Effector memory CD4-positive, alpha-beta T cell (primary cell): ENCODE measurements at regions not wholly inside any gene's neighbourhood (a gene's known extent, or its start where the extent isn't known, plus 50 kb on each side); places are given as distances from the start of the nearest gene placed in this dataset.

Source experiments
- DNase-seq, 3 donors: peaks; one replicate each; pipeline ENCODE4 v3.0.0-alpha.2; 2020
- H3K27ac ChIP-seq: 2 replicates; pipeline ENCODE4 v1.7.0; 2013; ENCODE audit warnings: mild to moderate bottlenecking, low read length, moderate library complexity; ENCODE audit not compliant: insufficient read depth, poor library complexity, severe bottlenecking
- H3K27me3 ChIP-seq: replicated peaks from 2 replicates; pipeline ENCODE4 v1.7.0; 2013; ENCODE audit warnings: mild to moderate bottlenecking, low read length; ENCODE audit not compliant: insufficient read depth, control insufficient read depth, poor library complexity, severe bottlenecking
- H3K36me3 ChIP-seq: 2 replicates; pipeline ENCODE4 v1.7.0; 2013; ENCODE audit warnings: mild to moderate bottlenecking, low read length, moderate library complexity; ENCODE audit not compliant: control insufficient read depth, insufficient read depth
- H3K4me1 ChIP-seq: 2 replicates; pipeline ENCODE4 v1.7.0; 2013; ENCODE audit warnings: low read length, mild to moderate bottlenecking; ENCODE audit not compliant: control insufficient read depth, insufficient read depth, poor library complexity, severe bottlenecking
- H3K4me3 ChIP-seq: 2 replicates; pipeline ENCODE4 v1.7.0; 2013; ENCODE audit warnings: low read length, low read depth, mild to moderate bottlenecking; ENCODE audit not compliant: insufficient read depth, poor library complexity, severe bottlenecking
- H3K9me3 ChIP-seq: 2 replicates; pipeline ENCODE4 v1.7.0; 2013; ENCODE audit warnings: mild to moderate bottlenecking, low read length, moderate library complexity; ENCODE audit not compliant: control insufficient read depth

DNA sequence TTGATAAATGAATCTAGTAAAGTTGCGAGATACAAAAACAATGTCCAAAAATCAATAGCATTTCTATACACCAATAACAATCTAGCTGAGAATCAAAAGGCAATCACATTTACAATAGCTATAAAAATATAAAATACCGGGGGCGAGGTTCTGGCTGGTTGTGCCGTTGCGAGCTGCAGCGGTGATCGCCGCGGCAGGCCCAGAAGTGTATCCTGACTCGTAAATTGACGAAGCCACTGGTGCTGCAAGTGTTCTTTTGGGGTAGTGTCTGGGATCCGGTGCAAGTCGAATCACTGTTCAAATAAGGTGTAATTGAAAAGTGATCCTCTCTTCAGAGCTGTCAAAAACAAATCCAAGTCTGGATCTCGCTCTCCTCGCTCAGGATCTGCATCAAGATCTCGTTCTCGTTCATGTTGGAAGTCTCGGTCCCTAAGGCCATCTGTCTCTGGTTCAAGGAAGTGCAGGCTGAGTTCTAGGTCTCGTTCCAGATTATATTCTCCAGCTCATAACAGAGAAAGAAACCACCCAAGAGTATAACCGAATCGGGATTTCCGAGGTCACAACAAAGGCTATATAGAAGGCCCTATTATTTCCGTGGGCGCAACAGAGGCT is 80.1 kb upstream of the STT3B start:
- Histone ChIP-seq H3K4me3 (no peak overlapping the region), H3K27ac (no peak overlapping the region), H3K9me3 (no peaks in the 10 kb centered on the region), H3K4me1 (peaks cover 9% of the 10 kb centered on the region), H3K36me3 (no peaks in the 10 kb centered on the region), H3K27me3 (no peaks in the 10 kb centered on the region)
- no peak for DNase-seq

GRCh38 chr3:31453430-31453829 is 79.3 kb upstream of the STT3B start:
- DNase-seq, result no peak
- Histone ChIP-seq H3K9me3 (no peaks in the 10 kb centered on the region), H3K4me1 (peaks cover 6% of the 10 kb centered on the region), H3K27me3 (no peaks in the 10 kb centered on the region), H3K27ac (no peak overlapping the region), H3K36me3 (no peaks in the 10 kb centered on the region), H3K4me3 (no peak overlapping the region)

GRCh38 chr3:31455524-31455923 is 77.2 kb upstream of the STT3B start:
- DNase-seq, result no peak
- H3K27me3 ChIP-seq, result no peaks in the 10 kb centered on the region
- no peaks in the 10 kb centered on the region for H3K4me1 ChIP-seq
- no peaks in the 10 kb centered on the region for H3K36me3 ChIP-seq
- H3K27ac ChIP-seq, result no peak overlapping the region
- no peak overlapping the region for H3K4me3 ChIP-seq
- no peaks in the 10 kb centered on the region for H3K9me3 ChIP-seq

GRCh38 chr3:31456373-31456772 is 76.4 kb upstream of the STT3B start:
- no peak overlapping the region for H3K27ac ChIP-seq
- no peaks in the 10 kb centered on the region for H3K9me3 ChIP-seq
- H3K27me3 ChIP-seq, result no peaks in the 10 kb centered on the region
- H3K4me1 ChIP-seq, result peaks cover 3% of the 10 kb centered on the region
- no peaks in the 10 kb centered on the region for H3K36me3 ChIP-seq
- no peak for DNase-seq
- H3K4me3 ChIP-seq, result no peak overlapping the region

- Histone ChIP-seq H3K27me3 (no peaks in the 10 kb centered on the region), H3K4me3 (no peak overlapping the region), H3K36me3 (no peaks in the 10 kb centered on the region), H3K27ac (peak overlapping the region; percentile 48), H3K9me3 (no peaks in the 10 kb centered on the region), H3K4me1 (peaks cover 34% of the 10 kb centered on the region)
- no peak for DNase-seq
Measured at GRCh38 chr3:31461426-31461825, 71.3 kb upstream of the STT3B start.

GRCh38 chr3:31462050-31462569 is 70.6 kb upstream of the STT3B start:
- Histone ChIP-seq H3K9me3 (no peaks in the 10 kb centered on the region), H3K27me3 (no peaks in the 10 kb centered on the region), H3K4me1 (peaks cover 37% of the 10 kb centered on the region), H3K36me3 (no peaks in the 10 kb centered on the region), H3K27ac (peak overlapping the region; percentile 48), H3K4me3 (peak overlapping the region; percentile 0)
- DNase-seq, result peak; percentile 2 to 32 (median 24)

DNA sequence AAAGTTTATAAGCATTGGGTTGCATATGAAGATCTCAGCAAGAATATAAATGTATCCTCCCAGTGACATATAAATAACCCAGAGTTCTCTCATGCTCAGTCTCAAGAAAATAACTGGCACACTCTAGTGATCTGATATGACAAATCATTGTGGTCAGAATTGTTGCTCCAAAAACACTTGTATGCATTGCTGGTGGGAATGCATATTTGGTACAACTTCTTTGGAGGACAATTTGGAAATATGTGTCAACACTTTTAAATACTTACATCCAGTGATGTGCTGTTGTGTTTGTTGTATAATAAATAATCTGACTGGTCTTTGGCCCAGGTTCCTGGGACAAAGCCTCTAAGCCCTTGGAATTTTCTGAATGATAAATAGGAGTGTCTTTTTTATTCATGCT is 66.7 kb upstream of the STT3B start:
- Histone ChIP-seq H3K9me3 (no peaks in the 10 kb centered on the region), H3K4me1 (peaks cover 37% of the 10 kb centered on the region), H3K4me3 (no peak overlapping the region), H3K27me3 (no peaks in the 10 kb centered on the region), H3K27ac (no peak overlapping the region), H3K36me3 (no peaks in the 10 kb centered on the region)
- DNase-seq, result no peak

- no peaks in the 10 kb centered on the region for H3K9me3 ChIP-seq
- H3K36me3 ChIP-seq, result no peaks in the 10 kb centered on the region
- DNase-seq, result no peak
- H3K4me1 ChIP-seq, result peaks cover 29% of the 10 kb centered on the region
- no peaks in the 10 kb centered on the region for H3K27me3 ChIP-seq
- no peak overlapping the region for H3K27ac ChIP-seq
- H3K4me3 ChIP-seq, result no peak overlapping the region
Measured at GRCh38 chr3:31466866-31467265, 65.9 kb upstream of the STT3B start.

GRCh38 chr3:31468433-31468832 is 64.3 kb upstream of the STT3B start:
- H3K36me3 ChIP-seq, result no peaks in the 10 kb centered on the region
- H3K27me3 ChIP-seq, result no peaks in the 10 kb centered on the region
- no peaks in the 10 kb centered on the region for H3K9me3 ChIP-seq
- peaks cover 16% of the 10 kb centered on the region for H3K4me1 ChIP-seq
- no peak overlapping the region for H3K27ac ChIP-seq
- no peak for DNase-seq
- no peak overlapping the region for H3K4me3 ChIP-seq

DNA sequence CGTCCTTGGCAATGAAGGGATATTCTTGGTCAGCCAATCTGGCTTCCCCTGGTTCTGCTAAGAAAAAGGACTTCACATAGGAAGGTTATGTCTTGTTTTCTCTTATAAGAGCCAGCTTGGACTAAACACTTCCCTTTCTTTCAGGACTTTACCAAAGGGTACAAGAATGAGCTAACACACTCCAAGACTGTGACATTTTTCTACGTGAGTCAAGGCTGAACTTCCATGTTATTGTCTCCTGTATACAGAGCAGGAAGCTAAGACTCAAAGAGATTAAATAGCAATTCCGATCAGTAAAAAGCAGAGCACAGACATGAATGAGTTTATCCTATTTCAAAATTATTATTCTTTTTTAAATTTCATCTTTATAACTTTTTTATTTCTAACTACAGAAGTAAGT is 63.3 kb upstream of the STT3B start:
- Histone ChIP-seq H3K27ac (no peak overlapping the region), H3K9me3 (no peaks in the 10 kb centered on the region), H3K4me3 (no peak overlapping the region), H3K36me3 (no peaks in the 10 kb centered on the region), H3K4me1 (peaks cover 7% of the 10 kb centered on the region), H3K27me3 (no peaks in the 10 kb centered on the region)
- DNase-seq, result no peak
